Neutrophil (primary cell): ENCODE measurements at regions not wholly inside any gene's neighbourhood (a gene's known extent, or its start where the extent isn't known, plus 50 kb on each side); places are given as distances from the start of the nearest gene placed in this dataset.

Source experiments
- H3K27ac ChIP-seq: fragments of 200-600 bp; sonication (generic); 2 replicates; pipeline ENCODE4 v1.5.1; 2016; ENCODE audit warnings: mild to moderate bottlenecking, moderate library complexity
- H3K27me3 ChIP-seq: fragments of 200-600 bp; sonication (generic); 2 replicates; pipeline ENCODE4 v1.6.0; 2016; ENCODE audit warnings: mild to moderate bottlenecking
- H3K36me3 ChIP-seq: fragments of 200-600 bp; sonication (generic); 2 replicates; pipeline ENCODE4 v1.5.1; 2017
- H3K4me1 ChIP-seq, 2 experiments: fragments of 200-600 bp in 1 of 2; sonication (generic) in 1 of 2; 1 replicate in 1 of 2; 2 replicates in 1 of 2; pipeline versions ENCODE4 v1.5.1 to v1.6.1; 2013 to 2016; ENCODE audit warnings: low read depth in 1 of 2, low read length in 1 of 2, mild to moderate bottlenecking in 1 of 2, moderate library complexity in 1 of 2; ENCODE audit not compliant: control insufficient read depth in 1 of 2, insufficient read depth in 1 of 2
- H3K4me3 ChIP-seq, 2 experiments: fragments of 200-600 bp in 1 of 2; sonication (generic) in 1 of 2; 1 replicate in 1 of 2; 2 replicates in 1 of 2; pipeline ENCODE4 v1.5.1; 2013 to 2016; ENCODE audit warnings: low read depth in 1 of 2, low read length in 1 of 2, mild to moderate bottlenecking in 1 of 2, moderate library complexity in 1 of 2
- H3K9me3 ChIP-seq: fragments of 200-600 bp; sonication (generic); 2 replicates; pipeline ENCODE4 v1.5.1; 2016
- TF ChIP-seq, protein P1 (sequence below): fragments of 200-600 bp; sonication (generic); IDR thresholded peaks from 2 replicates; pipeline ENCODE4 v1.5.1; 2016; ENCODE audit warnings: antibody characterized with exemption

DNA sequence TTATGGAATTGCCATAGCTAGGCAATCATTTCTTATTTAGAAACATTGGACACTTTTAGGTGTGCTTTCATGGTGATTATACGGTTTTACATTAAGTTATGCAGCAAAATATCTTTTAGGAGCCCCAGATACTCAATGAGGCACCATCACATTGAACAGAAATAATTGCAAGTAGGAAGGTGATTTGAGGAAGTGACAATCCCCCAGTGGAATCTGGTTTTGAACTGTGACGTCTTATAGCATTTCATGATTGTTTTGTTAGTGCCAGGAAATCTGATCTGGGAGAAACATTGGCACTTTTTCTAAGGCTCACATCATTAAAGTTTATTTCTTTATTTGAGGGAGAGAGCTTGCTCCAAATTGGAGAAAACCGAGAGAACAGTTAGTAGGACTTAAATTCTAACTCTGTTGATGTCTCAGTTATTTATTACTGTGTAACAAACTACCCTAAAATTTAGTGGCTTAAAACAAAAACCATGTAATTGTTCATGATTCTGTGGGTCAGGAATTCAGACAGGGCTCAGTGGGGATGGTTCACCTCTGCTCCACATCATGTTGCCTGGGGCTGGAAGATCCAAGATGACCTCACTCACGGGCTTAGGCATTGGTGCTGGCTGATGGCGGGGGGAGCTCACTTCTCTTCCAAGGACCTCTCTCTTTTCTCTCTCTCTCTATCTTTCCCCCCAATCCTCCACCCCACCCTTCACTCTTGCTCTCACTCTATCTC is 78.2 kb upstream of the STEAP1B start:
- no peaks in the 10 kb centered on the region for H3K27me3 ChIP-seq
- no peaks in the 10 kb centered on the region for H3K9me3 ChIP-seq
- H3K4me3 ChIP-seq: peak overlapping the region; percentile 23 to 41
- H3K4me1 ChIP-seq: peaks cover 52 to 85% of the 10 kb centered on the region in 2 experiments
- TF ChIP-seq, protein P1, sequence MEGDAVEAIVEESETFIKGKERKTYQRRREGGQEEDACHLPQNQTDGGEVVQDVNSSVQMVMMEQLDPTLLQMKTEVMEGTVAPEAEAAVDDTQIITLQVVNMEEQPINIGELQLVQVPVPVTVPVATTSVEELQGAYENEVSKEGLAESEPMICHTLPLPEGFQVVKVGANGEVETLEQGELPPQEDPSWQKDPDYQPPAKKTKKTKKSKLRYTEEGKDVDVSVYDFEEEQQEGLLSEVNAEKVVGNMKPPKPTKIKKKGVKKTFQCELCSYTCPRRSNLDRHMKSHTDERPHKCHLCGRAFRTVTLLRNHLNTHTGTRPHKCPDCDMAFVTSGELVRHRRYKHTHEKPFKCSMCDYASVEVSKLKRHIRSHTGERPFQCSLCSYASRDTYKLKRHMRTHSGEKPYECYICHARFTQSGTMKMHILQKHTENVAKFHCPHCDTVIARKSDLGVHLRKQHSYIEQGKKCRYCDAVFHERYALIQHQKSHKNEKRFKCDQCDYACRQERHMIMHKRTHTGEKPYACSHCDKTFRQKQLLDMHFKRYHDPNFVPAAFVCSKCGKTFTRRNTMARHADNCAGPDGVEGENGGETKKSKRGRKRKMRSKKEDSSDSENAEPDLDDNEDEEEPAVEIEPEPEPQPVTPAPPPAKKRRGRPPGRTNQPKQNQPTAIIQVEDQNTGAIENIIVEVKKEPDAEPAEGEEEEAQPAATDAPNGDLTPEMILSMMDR: no peak
- H3K27ac ChIP-seq: peak overlapping the region; percentile 78
- no peaks in the 10 kb centered on the region for H3K36me3 ChIP-seq

DNA sequence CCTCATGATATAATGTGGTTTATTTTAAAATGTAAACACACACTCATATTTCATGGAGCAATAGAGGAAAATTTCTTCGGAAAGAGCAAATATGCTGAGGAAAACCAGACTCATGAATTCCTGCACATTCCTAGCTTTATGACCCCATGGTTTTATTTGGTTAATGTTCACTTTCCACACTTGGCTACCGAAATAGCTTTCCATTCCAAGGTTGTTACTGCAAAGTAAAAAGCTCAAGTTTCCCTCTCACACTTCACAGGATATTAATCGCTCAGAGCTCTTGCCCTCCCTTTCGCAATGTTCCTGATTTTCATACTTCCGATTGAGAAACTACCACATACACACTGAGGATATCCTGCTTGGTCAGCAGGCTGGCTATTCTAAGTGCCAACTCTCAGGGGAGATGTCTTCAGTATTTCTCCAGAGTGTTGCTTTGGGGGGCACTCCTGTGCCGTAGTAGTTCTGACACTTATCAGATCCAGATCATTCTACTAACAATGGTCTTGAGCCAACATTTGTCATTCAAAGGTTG is 77.5 kb upstream of the STEAP1B start:
- Histone ChIP-seq H3K36me3 (no peaks in the 10 kb centered on the region), H3K9me3 (no peaks in the 10 kb centered on the region), H3K4me3 (peak overlapping the region; percentile 23 to 41), H3K27ac (peak overlapping the region; percentile 78), H3K27me3 (no peaks in the 10 kb centered on the region), H3K4me1 (peaks cover 53 to 92% of the 10 kb centered on the region in 2 experiments)
- TF ChIP-seq, protein P1: no peak

DNA sequence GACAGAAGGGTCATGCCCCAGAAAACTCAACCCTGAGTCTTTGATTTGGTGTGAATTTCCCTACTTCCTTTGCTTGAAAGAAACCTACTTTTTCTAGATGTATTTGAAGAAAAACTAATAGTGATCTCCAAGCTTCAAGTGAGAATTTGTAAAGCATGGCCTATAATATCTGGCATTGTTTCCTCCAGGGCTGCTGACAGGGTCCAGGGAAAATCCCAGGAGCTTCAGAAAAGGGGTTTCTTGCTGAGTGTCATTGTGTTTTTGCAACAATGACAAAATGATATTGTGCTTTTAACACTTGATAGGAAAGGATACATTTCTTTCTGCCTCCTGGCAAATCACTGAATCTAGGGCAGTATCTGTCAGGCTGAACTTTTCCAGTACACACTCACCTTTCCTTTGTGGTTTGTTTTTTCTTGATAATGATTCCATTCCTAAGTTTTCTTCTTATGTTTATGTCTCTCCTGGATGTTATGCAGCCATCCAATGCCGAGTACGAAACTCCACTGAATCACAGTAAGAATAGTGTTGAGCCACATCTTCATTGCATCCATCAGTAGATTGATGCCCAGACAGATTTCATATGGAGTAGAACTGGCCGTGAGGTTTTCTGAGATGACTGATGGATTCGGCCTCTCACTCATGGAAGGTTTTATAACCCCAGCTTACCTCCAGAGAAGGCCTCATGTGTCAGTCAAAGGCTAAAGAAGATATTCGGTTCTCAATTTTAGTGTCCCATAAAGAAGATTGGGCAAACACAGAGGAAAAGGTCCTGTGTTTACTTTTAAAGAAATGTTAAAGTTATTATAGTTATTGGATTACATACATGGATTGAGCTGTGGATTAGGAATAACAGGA is 76.9 kb upstream of the STEAP1B start:
- H3K9me3 ChIP-seq: no peaks in the 10 kb centered on the region
- TF ChIP-seq, protein P1: no peak
- no peaks in the 10 kb centered on the region for H3K36me3 ChIP-seq
- H3K4me1 ChIP-seq: peaks cover 60 to 99% of the 10 kb centered on the region in 2 experiments
- no peaks in the 10 kb centered on the region for H3K27me3 ChIP-seq
- H3K27ac ChIP-seq: peak overlapping the region; percentile 78
- peak overlapping the region in 1 of 2 experiments; percentile 41 for H3K4me3 ChIP-seq

DNA sequence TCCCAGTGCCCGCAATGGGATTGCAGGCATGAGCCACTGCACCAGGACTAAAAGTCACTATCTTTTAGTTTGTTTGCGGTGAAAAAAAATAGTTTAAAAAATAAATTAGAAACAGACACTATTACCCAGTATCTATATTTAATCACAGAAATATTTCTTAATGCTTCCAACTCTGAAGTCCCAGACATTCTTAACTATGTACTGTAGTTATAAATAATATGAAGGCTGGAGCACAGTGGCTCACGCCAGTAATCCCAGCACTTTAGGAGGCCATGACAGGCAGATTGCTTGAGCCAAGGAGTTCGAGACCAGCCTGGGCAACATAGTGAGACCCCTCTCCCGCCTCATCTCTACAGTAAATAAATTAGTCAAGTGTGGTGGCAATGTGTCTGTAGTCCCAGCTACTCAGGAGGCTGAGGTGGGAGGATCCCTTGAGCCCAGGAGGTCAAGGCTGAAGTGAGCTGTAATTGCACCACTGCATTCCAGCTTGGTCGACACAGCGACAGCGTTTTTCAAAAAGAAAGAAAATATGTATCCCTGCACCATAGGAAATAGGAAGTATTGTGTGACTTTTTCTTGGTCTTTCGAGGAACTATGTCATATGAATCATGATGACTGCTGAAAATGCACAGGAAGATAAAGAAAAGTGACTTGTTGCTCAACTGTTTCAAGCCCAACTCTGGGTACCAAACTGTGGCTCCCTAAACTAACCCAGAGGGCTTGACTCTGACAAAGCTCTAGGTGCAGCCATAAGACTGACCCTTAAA is 74.9 kb upstream of the STEAP1B start:
- Histone ChIP-seq H3K27me3 (no peaks in the 10 kb centered on the region), H3K4me3 (peak overlapping the region; percentile 12 to 30), H3K4me1 (peaks cover 65 to 99% of the 10 kb centered on the region in 2 experiments), H3K36me3 (no peaks in the 10 kb centered on the region), H3K9me3 (no peaks in the 10 kb centered on the region), H3K27ac (peak overlapping the region; percentile 82)
- TF ChIP-seq, protein P1: no peak

DNA sequence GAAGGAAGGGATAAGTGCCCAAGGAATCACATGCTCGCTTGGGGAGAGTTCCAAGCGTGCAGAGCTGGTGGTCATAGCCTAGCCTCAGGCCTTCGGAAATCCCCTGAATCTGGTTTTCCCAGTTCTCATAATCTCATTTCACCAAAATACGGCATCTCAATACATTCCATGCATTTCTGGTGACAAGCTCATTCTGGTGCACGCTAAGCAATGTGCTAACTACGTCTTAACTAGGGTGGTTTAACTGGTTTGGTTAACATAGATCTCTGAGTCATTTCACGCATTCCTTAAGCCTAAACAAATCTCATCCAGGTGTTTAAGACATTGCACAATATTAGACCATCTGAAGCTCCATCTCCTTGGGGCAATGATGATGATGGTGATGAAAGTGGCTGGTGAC is 72.9 kb upstream of the STEAP1B start:
- TF ChIP-seq, protein P1: no peak
- Histone ChIP-seq H3K4me1 (peaks cover 63 to 90% of the 10 kb centered on the region in 2 experiments), H3K27ac (no peak overlapping the region), H3K27me3 (no peaks in the 10 kb centered on the region), H3K4me3 (no peak overlapping the region), H3K9me3 (no peaks in the 10 kb centered on the region), H3K36me3 (no peaks in the 10 kb centered on the region)
